ENCODE measurements at regions not wholly inside any gene's neighbourhood (a gene's known extent, or its start where the extent isn't known, plus 50 kb on each side); places are given as distances from the start of the nearest gene placed in this dataset.

DNA sequence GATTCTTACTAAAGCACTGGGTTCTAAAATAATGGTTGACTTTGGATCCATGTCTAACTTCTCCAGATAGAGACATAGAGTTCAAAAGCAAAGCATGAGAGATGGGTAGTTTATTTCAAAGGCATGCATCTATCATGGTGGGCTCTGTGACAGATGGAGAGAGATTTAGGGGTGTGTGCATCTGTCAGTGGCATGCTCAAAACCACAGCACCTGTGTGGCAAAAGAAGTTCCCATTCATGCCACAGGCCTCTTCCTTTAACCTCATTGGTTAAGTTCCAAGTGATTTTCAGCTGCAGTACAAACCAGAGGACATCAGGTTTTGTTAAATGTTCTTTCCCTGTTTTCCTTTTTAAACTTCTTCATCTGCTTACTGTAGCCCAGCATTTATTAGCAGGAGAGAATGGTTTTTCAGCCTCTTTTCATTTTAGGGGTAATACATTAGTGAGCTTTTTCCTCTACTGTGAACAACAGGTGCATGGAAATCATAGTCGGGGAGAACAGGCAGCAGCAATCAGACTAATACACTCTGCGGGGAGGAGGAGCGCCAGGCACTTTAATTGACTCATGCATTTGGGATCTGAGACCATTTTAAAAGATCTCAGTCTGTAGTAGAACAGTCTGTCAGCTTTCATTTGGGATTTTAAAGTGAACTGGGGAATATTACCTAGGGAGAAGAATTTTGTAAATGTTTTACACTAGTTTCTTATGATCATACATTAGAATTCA is 52.4 kb upstream of the UPP2 start:
- H3K27me3 Mint-ChIP-seq (ENCODE audit: low read depth): peaks cover 11% of the 10 kb centered on the region

DNA sequence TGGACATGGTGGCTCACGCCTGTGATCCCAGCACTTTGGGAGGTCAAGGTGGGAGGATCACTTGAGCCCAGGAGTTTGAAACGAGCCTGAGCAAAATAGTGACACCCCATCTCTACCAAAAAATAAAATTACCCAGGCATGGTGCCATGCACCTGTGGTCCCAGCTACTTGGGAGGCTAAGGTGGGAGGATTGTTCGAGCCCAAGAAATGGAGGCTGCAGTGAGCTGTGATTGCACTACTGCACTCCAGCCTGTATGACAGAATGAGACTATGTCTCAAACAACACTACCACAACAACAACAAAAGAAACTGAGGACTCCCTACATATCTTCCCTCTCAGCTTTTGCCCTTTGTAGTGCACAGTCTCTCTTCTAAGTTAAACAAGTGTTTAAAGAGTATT is 53.3 kb upstream of the UPP2 start:
- DNase-seq (no peak), ATAC-seq (replicated peaks in 1 of 2) (no peak)
- H3K27ac Mint-ChIP-seq: no peak overlapping the region
- H3K36me3 Mint-ChIP-seq (ENCODE audit: insufficient read depth in 2 of 2): no peaks in the 10 kb centered on the region
- H3K27me3 Mint-ChIP-seq (ENCODE audit: low read depth): peaks cover 11% of the 10 kb centered on the region
- H3K4me3 Mint-ChIP-seq: no peak overlapping the region
- H3K9me3 Mint-ChIP-seq: no peaks in the 10 kb centered on the region
- no peaks in the 10 kb centered on the region for H3K4me1 Mint-ChIP-seq (ENCODE audit: low read depth)

More for the DNA sequence above, 52.4 kb upstream of the UPP2 start:
- no peak overlapping the region for H3K4me3 Mint-ChIP-seq
- no peaks in the 10 kb centered on the region for H3K4me1 Mint-ChIP-seq (ENCODE audit: low read depth)
- H3K9me3 Mint-ChIP-seq: no peaks in the 10 kb centered on the region
- ATAC-seq (replicated peaks in 1 of 2) (no peak), DNase-seq (no peak)
- H3K36me3 Mint-ChIP-seq (ENCODE audit: insufficient read depth in 2 of 2): no peaks in the 10 kb centered on the region
- no peak overlapping the region for H3K27ac Mint-ChIP-seq

DNA sequence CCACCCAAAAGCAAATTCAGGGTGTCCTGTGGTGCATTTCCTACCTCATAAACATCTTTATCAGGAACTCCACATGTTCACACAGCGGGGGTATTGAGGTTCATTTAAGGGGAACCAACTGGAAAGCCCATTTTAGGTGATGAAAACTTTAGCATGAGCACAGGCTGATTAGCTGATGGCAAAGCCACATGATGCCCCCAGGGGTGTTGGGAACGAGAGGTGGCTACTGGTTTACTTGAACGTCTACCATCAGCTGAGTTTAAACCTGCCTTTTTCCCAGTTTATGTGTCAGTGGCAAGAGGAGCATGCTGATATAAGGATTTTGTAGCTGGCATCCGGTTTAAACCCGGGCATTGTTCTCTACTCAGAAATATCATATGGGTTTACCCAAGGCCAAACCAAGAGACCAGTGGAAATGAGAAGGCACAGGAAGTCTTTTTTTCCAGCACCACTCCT is 54.5 kb upstream of the UPP2 start:
- Mint-ChIP-seq H3K27me3 (ENCODE audit: low read depth) (peaks cover 11% of the 10 kb centered on the region), H3K27ac (no peak overlapping the region), H3K9me3 (no peaks in the 10 kb centered on the region), H3K36me3 (ENCODE audit: insufficient read depth in 2 of 2) (no peaks in the 10 kb centered on the region), H3K4me1 (ENCODE audit: low read depth) (peaks cover 10% of the 10 kb centered on the region), H3K4me3 (no peak overlapping the region)
- no peak for ATAC-seq (replicated peaks in 1 of 2)
- DNase-seq: no peak

- DNase-seq: no peak
- H3K4me3 Mint-ChIP-seq: no peak overlapping the region
- no peaks in the 10 kb centered on the region for H3K36me3 Mint-ChIP-seq (ENCODE audit: insufficient read depth in 2 of 2)
- peaks cover 10% of the 10 kb centered on the region for H3K4me1 Mint-ChIP-seq (ENCODE audit: low read depth)
- no peaks in the 10 kb centered on the region for H3K9me3 Mint-ChIP-seq
- H3K27ac Mint-ChIP-seq: no peak overlapping the region
- peaks cover 11% of the 10 kb centered on the region for H3K27me3 Mint-ChIP-seq (ENCODE audit: low read depth)
- ATAC-seq (replicated peaks in 1 of 2): no peak
Observed at GRCh38 chr2:158046121-158046880, 55.4 kb upstream of the UPP2 start.

GRCh38 chr2:158045362-158045761 is 56.3 kb upstream of the UPP2 start:
- H3K4me1 Mint-ChIP-seq (ENCODE audit: low read depth): peaks cover 10% of the 10 kb centered on the region
- no peak overlapping the region for H3K4me3 Mint-ChIP-seq
- H3K27ac Mint-ChIP-seq: no peak overlapping the region
- H3K36me3 Mint-ChIP-seq (ENCODE audit: insufficient read depth in 2 of 2): no peaks in the 10 kb centered on the region
- peaks cover 11% of the 10 kb centered on the region for H3K27me3 Mint-ChIP-seq (ENCODE audit: low read depth)
- no peaks in the 10 kb centered on the region for H3K9me3 Mint-ChIP-seq
- DNase-seq (no peak), ATAC-seq (replicated peaks in 1 of 2) (no peak)

GRCh38 chr2:158043181-158043948 is 58.3 kb upstream of the UPP2 start:
- H3K4me3 Mint-ChIP-seq: no peak overlapping the region
- no peaks in the 10 kb centered on the region for H3K9me3 Mint-ChIP-seq
- H3K27ac Mint-ChIP-seq: no peak overlapping the region
- no peak for ATAC-seq (replicated peaks in 1 of 2)
- peaks cover 10% of the 10 kb centered on the region for H3K4me1 Mint-ChIP-seq (ENCODE audit: low read depth)
- H3K27me3 Mint-ChIP-seq (ENCODE audit: low read depth): peaks cover under 1% of the 10 kb centered on the region
- no peak for DNase-seq
- H3K36me3 Mint-ChIP-seq (ENCODE audit: insufficient read depth in 2 of 2): no peaks in the 10 kb centered on the region

- Mint-ChIP-seq H3K4me1 (ENCODE audit: low read depth) (peaks cover 10% of the 10 kb centered on the region), H3K4me3 (no peak overlapping the region), H3K27ac (no peak overlapping the region), H3K9me3 (no peaks in the 10 kb centered on the region), H3K27me3 (ENCODE audit: low read depth) (peaks cover 7% of the 10 kb centered on the region), H3K36me3 (ENCODE audit: insufficient read depth in 2 of 2) (no peaks in the 10 kb centered on the region)
- ATAC-seq (replicated peaks in 1 of 2) (no peak), DNase-seq (no peak)
Observed at GRCh38 chr2:158042666-158043065, 59.0 kb upstream of the UPP2 start.

DNA sequence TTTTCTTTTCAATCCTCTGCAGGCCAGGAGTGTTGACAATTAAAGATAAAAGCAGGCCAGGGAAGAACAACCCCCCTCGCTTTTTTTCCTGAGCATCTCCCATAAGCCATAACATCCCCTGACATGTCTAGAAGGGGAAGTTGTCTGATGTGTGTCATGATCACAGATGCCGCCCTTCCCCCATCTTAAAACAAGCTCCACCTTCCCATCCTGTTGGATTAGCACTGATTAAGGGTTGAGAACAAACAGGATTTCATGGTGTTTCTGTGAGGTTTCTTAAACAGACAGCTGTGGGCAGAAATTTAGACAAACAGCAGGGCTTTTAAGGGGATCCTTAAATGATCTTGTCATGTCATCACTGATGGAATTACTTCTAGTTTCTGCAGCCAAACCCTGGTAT is 59.4 kb upstream of the UPP2 start:
- Mint-ChIP-seq H3K27me3 (ENCODE audit: low read depth) (peaks cover 11% of the 10 kb centered on the region), H3K27ac (no peak overlapping the region), H3K4me3 (no peak overlapping the region), H3K4me1 (ENCODE audit: low read depth) (peaks cover 10% of the 10 kb centered on the region), H3K36me3 (ENCODE audit: insufficient read depth in 2 of 2) (no peaks in the 10 kb centered on the region), H3K9me3 (no peaks in the 10 kb centered on the region)
- no peak for DNase-seq
- no peak for ATAC-seq (replicated peaks in 1 of 2)

DNA sequence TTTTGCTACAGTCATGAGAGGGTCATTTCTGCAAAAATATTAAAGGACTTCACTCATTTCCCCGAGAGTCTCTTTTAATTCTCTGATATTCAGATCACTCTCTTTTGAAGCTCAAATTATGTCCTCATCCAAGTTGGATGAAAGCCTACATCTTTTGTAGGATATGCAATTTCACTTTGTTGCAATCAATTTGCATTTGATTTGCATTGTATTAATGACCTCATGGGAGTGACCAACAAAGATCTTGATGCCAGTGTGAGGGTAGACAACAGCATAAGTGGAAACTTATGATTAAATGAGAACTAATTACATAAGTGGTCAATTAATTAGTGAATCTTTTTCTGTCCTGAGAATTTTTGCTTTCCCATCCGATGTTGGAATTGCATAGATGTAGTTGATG is 60.3 kb upstream of the UPP2 start:
- no peak for ATAC-seq (replicated peaks in 1 of 2)
- Mint-ChIP-seq H3K4me1 (ENCODE audit: low read depth) (peaks cover 10% of the 10 kb centered on the region), H3K27ac (no peak overlapping the region), H3K4me3 (no peak overlapping the region), H3K36me3 (ENCODE audit: insufficient read depth in 2 of 2) (no peaks in the 10 kb centered on the region), H3K27me3 (ENCODE audit: low read depth) (peaks cover 11% of the 10 kb centered on the region), H3K9me3 (no peaks in the 10 kb centered on the region)
- DNase-seq: no peak

DNA sequence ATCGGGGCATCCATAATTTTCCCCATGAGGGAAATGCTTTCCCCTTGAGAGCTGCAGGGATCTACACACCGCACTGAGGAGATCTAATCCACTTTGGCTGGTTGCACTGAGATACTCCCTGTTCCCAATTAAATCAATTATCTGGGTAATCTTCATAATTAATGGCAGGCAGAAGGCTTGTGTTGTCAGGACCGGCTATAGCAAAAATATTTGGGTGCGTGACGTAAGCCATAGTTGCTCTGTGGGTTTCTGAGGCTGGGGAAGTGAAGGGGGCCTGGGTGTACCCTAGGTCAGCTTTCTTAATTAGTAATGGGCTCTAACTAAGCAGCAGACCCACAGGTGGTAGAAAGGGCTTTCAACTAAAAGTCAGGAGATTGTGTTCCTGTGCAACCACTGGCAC is 62.8 kb upstream of the UPP2 start:
- Mint-ChIP-seq H3K9me3 (no peaks in the 10 kb centered on the region), H3K4me1 (ENCODE audit: low read depth) (peaks cover 10% of the 10 kb centered on the region), H3K4me3 (no peak overlapping the region), H3K27ac (no peak overlapping the region), H3K27me3 (ENCODE audit: low read depth) (peaks cover 19% of the 10 kb centered on the region), H3K36me3 (ENCODE audit: insufficient read depth in 2 of 2) (no peaks in the 10 kb centered on the region)
- DNase-seq (no peak), ATAC-seq (replicated peaks in 1 of 2) (no peak)

DNA sequence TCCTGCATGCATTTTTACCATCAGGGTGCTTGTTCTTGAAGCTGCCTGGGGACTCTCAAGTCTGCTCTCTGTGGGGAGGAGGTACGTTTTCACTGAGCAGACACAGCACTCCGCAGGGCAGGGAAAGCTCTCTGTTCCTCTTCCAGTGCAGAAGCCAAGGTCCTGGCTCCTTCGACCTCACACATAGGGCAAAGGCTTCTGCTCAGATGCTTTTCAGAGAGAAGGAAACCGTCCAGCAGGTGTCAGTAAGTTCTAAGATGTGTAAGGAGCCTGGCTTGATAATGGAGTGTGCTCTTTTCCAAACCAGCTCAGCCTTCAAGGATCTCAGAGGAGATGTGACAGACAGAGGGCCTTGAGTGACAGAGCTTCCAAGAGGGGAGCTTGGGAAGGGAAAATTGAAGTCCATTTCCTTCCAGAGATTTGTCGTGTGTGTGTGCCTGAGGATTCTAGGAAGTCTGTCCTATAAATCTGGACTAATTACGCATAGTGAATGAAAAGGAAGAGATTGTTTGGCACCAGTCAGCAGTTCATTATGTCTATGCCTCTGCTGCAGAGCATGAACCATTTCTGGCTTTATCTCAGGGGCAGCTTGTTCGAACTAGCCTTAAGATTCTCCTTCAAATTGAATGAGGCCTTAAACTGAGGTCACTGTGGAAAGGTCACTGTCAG is 67.3 kb upstream of the UPP2 start:
- peaks cover 20% of the 10 kb centered on the region for H3K27me3 Mint-ChIP-seq (ENCODE audit: low read depth)
- DNase-seq (peak in 1 of 2 donors; percentile 20), ATAC-seq (replicated peaks in 1 of 2) (peak; percentile 38 to 39)
- H3K4me3 Mint-ChIP-seq: no peak overlapping the region
- H3K36me3 Mint-ChIP-seq (ENCODE audit: insufficient read depth in 2 of 2): no peaks in the 10 kb centered on the region
- H3K4me1 Mint-ChIP-seq (ENCODE audit: low read depth): no peaks in the 10 kb centered on the region
- H3K27ac Mint-ChIP-seq: no peak overlapping the region
- H3K9me3 Mint-ChIP-seq: no peaks in the 10 kb centered on the region

DNA sequence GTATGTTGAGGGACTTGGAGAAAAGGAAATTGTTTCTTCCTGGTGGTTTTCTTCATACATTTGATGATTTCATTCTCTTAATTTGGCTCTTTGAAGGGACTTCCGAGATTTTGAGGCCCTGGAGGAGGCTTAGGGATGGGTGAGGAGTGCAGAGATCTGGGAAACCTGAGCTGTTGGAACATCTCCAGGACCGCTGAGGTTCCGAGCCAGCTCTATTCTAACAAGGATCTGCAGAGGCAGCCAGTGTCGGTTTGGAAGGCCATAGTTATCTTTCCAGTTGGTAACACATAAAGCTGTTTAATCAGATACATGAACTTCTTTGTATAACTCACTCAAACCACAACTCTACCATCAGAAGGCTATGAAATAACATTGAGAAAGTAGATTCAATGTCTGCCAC is 70.3 kb upstream of the UPP2 start:
- no peaks in the 10 kb centered on the region for H3K9me3 Mint-ChIP-seq
- DNase-seq (no peak), ATAC-seq (replicated peaks in 1 of 2) (no peak)
- no peaks in the 10 kb centered on the region for H3K4me1 Mint-ChIP-seq (ENCODE audit: low read depth)
- peaks cover 9% of the 10 kb centered on the region for H3K27me3 Mint-ChIP-seq (ENCODE audit: low read depth)
- no peaks in the 10 kb centered on the region for H3K36me3 Mint-ChIP-seq (ENCODE audit: insufficient read depth in 2 of 2)
- no peak overlapping the region for H3K4me3 Mint-ChIP-seq
- no peak overlapping the region for H3K27ac Mint-ChIP-seq
